GM12891 (cell line): ENCODE measurements at regions not wholly inside any gene's neighbourhood (a gene's known extent, or its start where the extent isn't known, plus 50 kb on each side); places are given as distances from the start of the nearest gene placed in this dataset.

Experiments
- PAX5 ChIP-seq: IDR thresholded peaks from 2 replicates; pipeline ENCODE4 v1.6.1; 2011; ENCODE audit warnings: low read length, moderate library complexity, mild to moderate bottlenecking; ENCODE audit not compliant: insufficient read depth, severe bottlenecking
- POLR2A ChIP-seq: IDR thresholded peaks from 2 replicates; pipeline ENCODE4 v1.6.1; 2011; ENCODE audit warnings: low read depth, low read length, control low read depth
- POLR2AphosphoS5 ChIP-seq: IDR thresholded peaks from 2 replicates; pipeline ENCODE4 v1.6.1; 2011; ENCODE audit warnings: low read depth, low read length, control low read depth
- POU2F2 ChIP-seq: IDR thresholded peaks from 2 replicates; pipeline ENCODE4 v1.6.1; 2011; ENCODE audit warnings: low read depth, mild to moderate bottlenecking, control low read depth, low read length, moderate library complexity
- SPI1 ChIP-seq: IDR thresholded peaks from 2 replicates; pipeline ENCODE4 v1.6.1; 2011; ENCODE audit warnings: low read depth, low read length, control low read depth
- TAF1 ChIP-seq: IDR thresholded peaks from 2 replicates; pipeline ENCODE4 v1.6.1; 2011; ENCODE audit warnings: low read depth, low read length, control low read depth

DNA sequence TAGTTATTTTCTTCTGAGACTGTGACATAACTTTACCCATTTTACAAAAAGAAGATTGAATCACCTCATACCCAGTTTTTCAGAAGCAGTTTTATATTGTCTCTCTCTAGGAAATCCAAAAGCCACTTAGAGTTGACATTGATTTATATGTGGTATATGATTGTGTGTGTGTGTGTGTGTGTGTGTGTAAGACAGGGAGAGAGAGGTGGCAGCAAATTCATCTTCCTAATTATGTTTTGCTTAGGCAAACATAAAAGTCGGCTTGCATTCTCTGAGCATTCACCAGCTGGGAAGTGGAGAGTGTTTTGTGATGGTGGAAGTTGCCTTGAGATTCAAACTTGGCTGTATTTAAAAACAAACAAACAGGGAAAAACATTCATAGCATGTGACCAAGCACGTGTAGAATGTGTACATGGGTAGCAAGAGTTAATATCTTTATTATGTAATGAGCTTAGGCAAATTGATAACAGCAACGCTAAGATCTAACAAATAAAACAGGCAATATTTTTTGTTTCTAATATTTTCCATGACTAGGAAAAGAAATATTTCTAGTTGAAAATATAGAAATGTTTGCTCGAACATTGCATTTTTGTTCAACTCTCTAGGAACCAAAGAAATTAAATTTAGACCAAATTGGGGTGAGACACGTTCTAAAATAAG lies 64.4 kb upstream of the IGF1R start:
- TF ChIP-seq POLR2A: no peak
- TF ChIP-seq POLR2AphosphoS5: no peak
- TF ChIP-seq PAX5: no peak
- no peak for TF ChIP-seq TAF1
- TF ChIP-seq SPI1: no peak
- no peak for TF ChIP-seq POU2F2
